IMR-90 (cell line): ENCODE measurements at regions not wholly inside any gene's neighbourhood (a gene's known extent, or its start where the extent isn't known, plus 50 kb on each side); places are given as distances from the start of the nearest gene placed in this dataset.

Experiments
- ATAC-seq: fragments of 200-7000 bp; cut with Tn5 transposase; 2 replicates; pipeline ENCODE4 v1.9.1; 2020; ENCODE audit warnings: low read depth, mild to moderate bottlenecking, moderate library complexity
- BruUV-seq: library from RNA; stranded (reverse); fragments of 400-500 nt; replicated peaks from 2 replicates; lab custom pipeline; 2021; lab: Mats Ljungman, UMichigan
- CTCF ChIA-PET: fragments of 300-600 bp; formaldehyde crosslinking; extraction: SDS; loops from one replicate; lab custom pipeline; 2021; ENCODE audit warnings: antibody characterized with exemption; lab: Yijun Ruan, JAX
- POLR2A ChIA-PET: fragments of 300-600 bp; sonication (Branson Sonifier 250); formaldehyde crosslinking; loops from one replicate; lab custom pipeline; 2022; ENCODE audit warnings: antibody characterized with exemption; ENCODE audit not compliant: unreplicated experiment; lab: Charles Lee
- DNase-seq: peaks from one replicate; pipeline ENCODE4 v3.0.0; 2013
- H2AFZ ChIP-seq: replicated peaks from 2 replicates; pipeline ENCODE3; 2013; ENCODE audit warnings: low read length, mild to moderate bottlenecking; ENCODE audit not compliant: poor library complexity
- H2AK5ac ChIP-seq: 2 replicates; pipeline ENCODE4 v1.6.1; 2013; ENCODE audit warnings: low read depth, low read length, inconsistent platforms
- H2AK9ac ChIP-seq: replicated peaks from 2 replicates; pipeline ENCODE3; 2013; ENCODE audit warnings: mild to moderate bottlenecking, low read depth, low read length, moderate library complexity; ENCODE audit not compliant: poor library complexity
- H2BK120ac ChIP-seq: 2 replicates; pipeline ENCODE4 v1.6.1; 2013; ENCODE audit warnings: low read depth, low read length, inconsistent platforms
- H2BK15ac ChIP-seq: 3 replicates; pipeline ENCODE4 v1.6.1; 2013; ENCODE audit warnings: low read depth, low read length, inconsistent platforms
- H2BK20ac ChIP-seq: 2 replicates; pipeline ENCODE4 v1.6.1; 2013; ENCODE audit warnings: low read depth, mild to moderate bottlenecking, inconsistent platforms, low read length, moderate library complexity
- H2BK5ac ChIP-seq: 2 replicates; pipeline ENCODE4 v1.6.1; 2013; ENCODE audit warnings: mild to moderate bottlenecking, low read depth, low read length, inconsistent platforms; ENCODE audit not compliant: poor library complexity, severe bottlenecking
- H3K14ac ChIP-seq: replicated peaks from 2 replicates; pipeline ENCODE4 v1.6.1; 2013; ENCODE audit warnings: low read depth, low read length, inconsistent platforms
- H3K18ac ChIP-seq: 2 replicates; pipeline ENCODE4 v1.6.1; 2013; ENCODE audit warnings: low read depth, low read length, control low read depth
- H3K23ac ChIP-seq: 2 replicates; pipeline ENCODE4 v1.6.1; 2013; ENCODE audit warnings: low read depth, low read length, inconsistent platforms
- H3K27ac ChIP-seq: 2 replicates; pipeline ENCODE4 v1.5.1; 2013; ENCODE audit warnings: mild to moderate bottlenecking, control low read depth, low read length; ENCODE audit not compliant: insufficient read depth
- H3K27me3 ChIP-seq: 2 replicates; pipeline ENCODE4 v1.6.1; 2013; ENCODE audit warnings: low read length; ENCODE audit not compliant: control insufficient read depth, insufficient read depth
- H3K36me3 ChIP-seq: 2 replicates; pipeline ENCODE4 v1.6.1; 2013; ENCODE audit warnings: low read length, mixed read lengths; ENCODE audit not compliant: control insufficient read depth, insufficient read depth
- H3K4ac ChIP-seq: 2 replicates; pipeline ENCODE4 v1.6.1; 2013; ENCODE audit warnings: low read depth, low read length, inconsistent platforms
- H3K4me1 ChIP-seq: 2 replicates; pipeline ENCODE4 v1.6.1; 2013; ENCODE audit warnings: low read length, mixed read lengths; ENCODE audit not compliant: control insufficient read depth, insufficient read depth
- H3K4me2 ChIP-seq: 2 replicates; pipeline ENCODE4 v1.6.1; 2013; ENCODE audit warnings: low read depth, mild to moderate bottlenecking, control low read depth, low read length, moderate library complexity
- H3K4me3 ChIP-seq: 2 replicates; pipeline ENCODE4 v1.5.1; 2013; ENCODE audit warnings: low read depth, mild to moderate bottlenecking, control low read depth, low read length, moderate library complexity; ENCODE audit not compliant: insufficient read depth
- H3K56ac ChIP-seq: 2 replicates; pipeline ENCODE4 v1.6.1; 2013; ENCODE audit warnings: low read length, inconsistent platforms; ENCODE audit not compliant: insufficient read depth; ENCODE audit errors: extremely low read depth
- H3K79me1 ChIP-seq, 2 experiments: 2 replicates each; pipeline ENCODE4 v1.6.1; 2013; ENCODE audit warnings: low read length in 2 of 2, inconsistent platforms in 1 of 2, low read depth in 1 of 2
- H3K9ac ChIP-seq: 2 replicates; pipeline ENCODE4 v1.6.1; 2013; ENCODE audit warnings: low read depth, low read length, control low read depth
- H3K9me1 ChIP-seq: 2 replicates; pipeline ENCODE4 v1.6.1; 2013; ENCODE audit warnings: low read length, inconsistent platforms; ENCODE audit not compliant: insufficient read depth
- H3K9me3 ChIP-seq: 2 replicates; pipeline ENCODE4 v1.6.1; 2013; ENCODE audit warnings: low read length; ENCODE audit not compliant: control insufficient read depth, insufficient read depth
- H4K20me1 ChIP-seq: 2 replicates; pipeline ENCODE4 v1.6.1; 2013; ENCODE audit warnings: low read length, inconsistent platforms; ENCODE audit not compliant: insufficient read depth
- H4K5ac ChIP-seq: 2 replicates; pipeline ENCODE4 v1.6.1; 2013; ENCODE audit warnings: mild to moderate bottlenecking, low read depth, low read length, control low read depth
- H4K8ac ChIP-seq, 2 experiments: 2 replicates each; pipeline ENCODE4 v1.6.1; 2013; ENCODE audit warnings: low read depth in 2 of 2, low read length in 2 of 2, control low read depth in 1 of 2, inconsistent platforms in 1 of 2
- H4K91ac ChIP-seq: 2 replicates; pipeline ENCODE4 v1.6.1; 2013; ENCODE audit warnings: low read depth, low read length, inconsistent platforms; ENCODE audit not compliant: insufficient read depth
- MAFK ChIP-seq: IDR thresholded peaks from 2 replicates; pipeline ENCODE4 v1.6.1; 2012; ENCODE audit warnings: low read depth, low read length, improper control_type of control experiment
- WGBS, 2 experiments: methylation state at CpG; one replicate each; pipeline versions ENCODE4 v1.1.5 to v1.1.7; 2013; ENCODE audit warnings: missing lambda C conversion rate in 2 of 2; ENCODE audit not compliant: insufficient read length in 1 of 2; ENCODE audit errors: extremely low coverage in 2 of 2; 5-methylcytosine and 5-hydroxymethylcytosine counted together
- dilution Hi-C: fragments of 300-500 bp; cut with HindIII; formaldehyde crosslinking; loops from one replicate; pipeline ENCODE4 v1.14.3; 2018; ENCODE audit warnings: low sequenced_read_pairs; ENCODE audit not compliant: unreplicated experiment
- in situ Hi-C: fragments of 300-500 bp; cut with MboI; formaldehyde crosslinking; loops from 3 replicates; pipeline ENCODE4 v1.14.3; 2019; ENCODE audit warnings: low sequenced_read_pairs, inconsistent platforms, mixed read lengths
- intact Hi-C: fragments of 100-400 bp; cut with micrococcal nuclease; formaldehyde crosslinking; loops from 2 replicates; pipeline ENCODE4 v1.10.0; 2022

- H4K8ac ChIP-seq, result no peak overlapping the region
- H3K56ac ChIP-seq, result no peak overlapping the region
- no TSS peak for BruUV-seq
- H4K20me1 ChIP-seq, result no peaks in the 10 kb centered on the region
- no peak overlapping the region for H3K4ac ChIP-seq
- H3K9me3 ChIP-seq, result peaks cover 3% of the 10 kb centered on the region; the same call in 1 of the 2 replicates
- no peak overlapping the region for H3K4me2 ChIP-seq
- H2AK5ac ChIP-seq, result no peak overlapping the region
- no peak overlapping the region for H2AK9ac ChIP-seq
- in situ Hi-C loops (no loop called here), intact Hi-C loops (no loop called here), dilution Hi-C loops (no loop called here)
- no peaks in the 10 kb centered on the region for H3K36me3 ChIP-seq
- 14% methylated on average over 2 of the region's 4 CpGs; no CpG with 5 or more reads in 1 of the 2 experiments for WGBS, 2 experiments
- no peaks in the 10 kb centered on the region for H3K79me1 ChIP-seq
- H3K9me1 ChIP-seq, result no peaks in the 10 kb centered on the region
- H3K4me3 ChIP-seq, result no peak overlapping the region
- H3K14ac ChIP-seq, result no peak overlapping the region
- no peak overlapping the region for H2AFZ ChIP-seq
- no peak overlapping the region for H4K91ac ChIP-seq
- no peak overlapping the region for H3K23ac ChIP-seq
- H3K27me3 ChIP-seq, result no peaks in the 10 kb centered on the region
- TF ChIP-seq MAFK, result no peak
- no peak for DNase-seq
- H3K18ac ChIP-seq, result no peak overlapping the region
- H4K5ac ChIP-seq, result no peak overlapping the region
- no peak overlapping the region for H2BK15ac ChIP-seq
- H2BK5ac ChIP-seq, result no peak overlapping the region
- ChIA-PET CTCF (no interaction called here), POLR2A (no interaction called here)
- H3K9ac ChIP-seq, result no peak overlapping the region
- H3K4me1 ChIP-seq, result no peaks in the 10 kb centered on the region
- H2BK120ac ChIP-seq, result no peak overlapping the region
- H3K27ac ChIP-seq, result no peak overlapping the region
- no peak for ATAC-seq
- H2BK20ac ChIP-seq, result no peak overlapping the region
Measured at GRCh38 chr1:90349510-90349909, 354.6 kb downstream of the ZNF326 start.
